T1000 (cell line): ENCODE measurements at regions not wholly inside any gene's neighbourhood (a gene's known extent, or its start where the extent isn't known, plus 50 kb on each side); places are given as distances from the start of the nearest gene placed in this dataset.
"Not testable (repeated sequence)": the region's sequence is repeated elsewhere in the genome, so short reads cannot be mapped to it uniquely, and the experiment has no call there.

Source experiments
- DNase-seq: peaks from one replicate; lab custom pipeline; 2025; ENCODE audit warnings: mixed read lengths; lab: John Stamatoyannopoulos, UW

GRCh38 chr6:8829796-8830195, 394.5 kb upstream of the SLC35B3 start:
- no peak for DNase-seq

GRCh38 chr6:8829296-8829695, 394.0 kb upstream of the SLC35B3 start:
- no peak for DNase-seq

GRCh38 chr6:8828376-8828775, 393.0 kb upstream of the SLC35B3 start:
- no peak for DNase-seq

GRCh38 chr6:8825726-8826125, 390.4 kb upstream of the SLC35B3 start:
- no peak for DNase-seq

GRCh38 chr6:8821981-8822381, 386.6 kb upstream of the SLC35B3 start:
- no peak for DNase-seq

- DNase-seq, result no peak
Observed at GRCh38 chr6:8820313-8820712, 385.0 kb upstream of the SLC35B3 start.

GRCh38 chr6:8819446-8819845, 384.1 kb upstream of the SLC35B3 start:
- no peak for DNase-seq

- DNase-seq, result no peak
Observed at GRCh38 chr6:8814440-8815000, 379.2 kb upstream of the SLC35B3 start.

GRCh38 chr6:8810325-8810724, 375.0 kb upstream of the SLC35B3 start:
- no peak for DNase-seq

GRCh38 chr6:8809662-8810061, 374.3 kb upstream of the SLC35B3 start:
- no peak for DNase-seq

- no peak for DNase-seq
Observed at GRCh38 chr6:8803181-8803760, 367.9 kb upstream of the SLC35B3 start.

GRCh38 chr6:8802397-8802796, 367.1 kb upstream of the SLC35B3 start:
- not testable (repeated sequence) for DNase-seq

- no peak for DNase-seq
Observed at GRCh38 chr6:8794420-8794819, 359.1 kb upstream of the SLC35B3 start.

GRCh38 chr6:8789878-8790277, 354.5 kb upstream of the SLC35B3 start:
- no peak for DNase-seq

- no peak for DNase-seq
Observed at GRCh38 chr6:8785223-8785622, 349.9 kb upstream of the SLC35B3 start.

- no peak for DNase-seq
Observed at GRCh38 chr6:8783191-8783590, 347.8 kb upstream of the SLC35B3 start.

GRCh38 chr6:8780653-8781052, 345.3 kb upstream of the SLC35B3 start:
- DNase-seq, result no peak

- no peak for DNase-seq
Observed at GRCh38 chr6:8764733-8765132, 329.4 kb upstream of the SLC35B3 start.

- no peak for DNase-seq
Observed at GRCh38 chr6:8760951-8761350, 325.6 kb upstream of the SLC35B3 start.

- DNase-seq, result no peak
Observed at GRCh38 chr6:8758412-8758811, 323.1 kb upstream of the SLC35B3 start.

GRCh38 chr6:8750627-8751026, 315.3 kb upstream of the SLC35B3 start:
- DNase-seq, result no peak

- no peak for DNase-seq
Observed at GRCh38 chr6:8749465-8749864, 314.1 kb upstream of the SLC35B3 start.

GRCh38 chr6:8743170-8743745, 307.9 kb upstream of the SLC35B3 start:
- no peak for DNase-seq

GRCh38 chr6:8739454-8739853, 304.1 kb upstream of the SLC35B3 start:
- DNase-seq, result no peak
